Panc1 (cell line): ENCODE measurements at regions not wholly inside any gene's neighbourhood (a gene's known extent, or its start where the extent isn't known, plus 50 kb on each side); places are given as distances from the start of the nearest gene placed in this dataset.
A peak's percentile ranks its signal among the peaks of the same experiment; 100 is the strongest.

Source experiments
- ATAC-seq: fragments of 200-7000 bp; cut with Tn5 transposase; 2 replicates; pipeline ENCODE4 v1.9.1; 2020; ENCODE audit warnings: mild to moderate bottlenecking, moderate library complexity
- BruUV-seq: library from RNA; stranded (reverse); fragments of 400-500 nt; replicated peaks from 2 replicates; lab custom pipeline; 2021; lab: Mats Ljungman, UMichigan
- CTCF ChIA-PET: fragments of 300-600 bp; sonication (Branson Sonifier 250); formaldehyde crosslinking; loops from one replicate; lab custom pipeline; 2022; ENCODE audit warnings: antibody characterized with exemption; lab: Charles Lee
- POLR2A ChIA-PET: fragments of 300-600 bp; sonication (Branson Sonifier 250); formaldehyde crosslinking; loops from one replicate; lab custom pipeline; 2022; ENCODE audit warnings: antibody characterized with exemption; lab: Charles Lee
- DNase-seq: peaks from one replicate; pipeline ENCODE4 v3.0.0-alpha.2; 2010; ENCODE audit warnings: low read depth, low spot score
- H3K27ac ChIP-seq: 2 replicates; pipeline ENCODE4 v1.5.1; 2011; ENCODE audit warnings: mild to moderate bottlenecking, low read length, inconsistent platforms
- H3K27me3 ChIP-seq: fragments of 200-500 bp; sonication (Bioruptor generic); 2 replicates; pipeline ENCODE4 v1.6.0; 2014; ENCODE audit warnings: low read length, inconsistent platforms; ENCODE audit not compliant: control insufficient read depth, insufficient read depth
- H3K36me3 ChIP-seq: fragments of 200-500 bp; sonication (Bioruptor generic); 2 replicates; pipeline ENCODE4 v1.5.1; 2014; ENCODE audit warnings: inconsistent platforms, mild to moderate bottlenecking, low read length, moderate library complexity; ENCODE audit not compliant: control insufficient read depth, insufficient read depth
- H3K4me1 ChIP-seq: 2 replicates; pipeline ENCODE4 v1.5.1; 2011; ENCODE audit warnings: inconsistent platforms, mild to moderate bottlenecking, low read length, moderate library complexity; ENCODE audit not compliant: control insufficient read depth, insufficient read depth
- H3K4me3 ChIP-seq, 2 experiments: 2 replicates each; pipeline ENCODE4 v1.5.1; 2011 to 2012; ENCODE audit warnings: low read depth in 2 of 2, low read length in 2 of 2, mild to moderate bottlenecking in 2 of 2, inconsistent platforms in 1 of 2, moderate library complexity in 1 of 2
- H3K9me3 ChIP-seq: fragments of 200-500 bp; sonication (Bioruptor generic); 2 replicates; pipeline ENCODE4 v1.5.1; 2014; ENCODE audit warnings: low read depth, mild to moderate bottlenecking, inconsistent platforms, low read length, moderate library complexity; ENCODE audit not compliant: control insufficient read depth, insufficient read depth
- CTCF ChIP-seq: fragments of 450-650 bp; IDR thresholded peaks from 2 replicates; pipeline ENCODE4 v1.5.1; 2017; ENCODE audit warnings: mild to moderate bottlenecking
- POLR2AphosphoS5 ChIP-seq: IDR thresholded peaks from 2 replicates; pipeline ENCODE4 v1.6.1; 2012; ENCODE audit warnings: mild to moderate bottlenecking, low read depth, low read length, moderate library complexity
- REST ChIP-seq, 2 experiments: IDR thresholded peaks; 2 replicates each; pipeline ENCODE4 v1.6.1; 2011 to 2012; ENCODE audit warnings: low read depth in 2 of 2, control low read depth in 1 of 2, low read length in 1 of 2, mild to moderate bottlenecking in 1 of 2, moderate library complexity in 1 of 2; ENCODE audit not compliant: insufficient read depth in 1 of 2
- SIN3A ChIP-seq: IDR thresholded peaks from 2 replicates; pipeline ENCODE4 v1.6.1; 2012; ENCODE audit warnings: low read depth, mild to moderate bottlenecking, low read length, moderate library complexity, borderline replicate concordance; ENCODE audit not compliant: insufficient read depth
- TCF7L2 ChIP-seq: IDR thresholded peaks from 2 replicates; pipeline ENCODE4 v1.6.1; 2011; ENCODE audit warnings: mild to moderate bottlenecking, low read depth, low read length, inconsistent platforms
- in situ Hi-C: cut with HindIII; loops from 2 replicates; pipeline ENCODE4 v1.10.0; 2016; ENCODE audit warnings: low sequenced_read_pairs, low pct_unique_long_range_greater_than_20kb
- intact Hi-C: fragments of 100-400 bp; cut with micrococcal nuclease; formaldehyde crosslinking; loops from one replicate; pipeline ENCODE4 v1.10.0; 2022; ENCODE audit not compliant: unreplicated experiment

- ChIA-PET POLR2A (no interaction called here), CTCF (interaction anchor here (0.6 kb wide), 1 partner anchor 56 kb away, joined by 4 read pairs; no protein-coding TSS in a partner anchor)
- BruUV-seq: no TSS peak
- intact Hi-C loops (no loop called here), in situ Hi-C loops (no loop called here)
- ATAC-seq (peak; percentile 97), DNase-seq (peak; percentile 97)
- H3K27me3 ChIP-seq: no peaks in the 10 kb centered on the region
- peak overlapping the region; percentile 84 for H3K27ac ChIP-seq
- H3K4me3 ChIP-seq: no peak overlapping the region
- no peaks in the 10 kb centered on the region for H3K36me3 ChIP-seq
- H3K4me1 ChIP-seq: peaks cover 19% of the 10 kb centered on the region
- H3K9me3 ChIP-seq: peaks cover 10% of the 10 kb centered on the region; the same call in 1 of the 2 replicates
- peak; percentile 89 for TF ChIP-seq POLR2AphosphoS5
- TF ChIP-seq REST (IDR thresholded peaks at IDR 0.05; ENCODE audit: insufficient read depth in 1 of 2, low read depth in 2 of 2, low read length in 1 of 2): no peak
- TF ChIP-seq TCF7L2: 0 out of 2 replicates have a peak, but pooled peaks have one; percentile 34
- peak; percentile 92 for TF ChIP-seq SIN3A
- no peak for TF ChIP-seq CTCF
These were observed 149.5 kb upstream of the SVIL start for GRCh38 chr10:29784175-29784773.

GRCh38 chr10:29783201-29783947 is 148.6 kb upstream of the SVIL start:
- no peaks in the 10 kb centered on the region for H3K27me3 ChIP-seq
- CTCF ChIA-PET: no interaction called here

More at GRCh38 chr10:29783201-29783947, 148.6 kb upstream of the SVIL start:
- TSS peak; percentile 76 for BruUV-seq
- Histone ChIP-seq H3K9me3 (peaks cover 8% of the 10 kb centered on the region; the same call in 1 of the 2 replicates), H3K4me1 (peaks cover 19% of the 10 kb centered on the region), H3K36me3 (no peaks in the 10 kb centered on the region), H3K27ac (peak overlapping the region; percentile 84), H3K4me3 (no peak overlapping the region)
- intact Hi-C loops: no loop called here
- in situ Hi-C loops: no loop called here
- TF ChIP-seq CTCF (no peak), TCF7L2 (no peak), SIN3A (no peak), POLR2AphosphoS5 (no peak), REST (IDR thresholded peaks at IDR 0.05; ENCODE audit: insufficient read depth in 1 of 2, low read depth in 2 of 2, low read length in 1 of 2) (no peak)
- POLR2A ChIA-PET: no interaction called here
- DNase-seq: no peak
- ATAC-seq: 0 out of 2 replicates have a peak, but pooled peaks have one; percentile 9
